Adrenal gland (tissue), 5 donors: ENCODE measurements at regions not wholly inside any gene's neighbourhood (a gene's known extent, or its start where the extent isn't known, plus 50 kb on each side); places are given as distances from the start of the nearest gene placed in this dataset.

Experiments
- CTCF ChIP-seq, 6 experiments: fragments of 450-650 bp in 4 of 6; fragments of 200-600 bp in 2 of 6; sonication (generic) in 1 of 6; IDR thresholded peaks; 1 replicate in 5 of 6; 2 replicates in 1 of 6; pipeline versions ENCODE4 v1.5.1 to v1.8.0; 2016 to 2021; ENCODE audit warnings: antibody characterized with exemption in 6 of 6, mild to moderate bottlenecking in 2 of 6, moderate library complexity in 1 of 6
- POLR2A ChIP-seq, 2 donors: fragments of 450-650 bp; IDR thresholded peaks; one replicate each; pipeline ENCODE4 v1.6.1; 2017; ENCODE audit warnings: antibody characterized with exemption in 2 of 2, mild to moderate bottlenecking in 2 of 2, moderate library complexity in 1 of 2
- donor health status: DM: no; HTN: no; CAD: no.

GRCh38 chr14:94697773-94698556 is 71.9 kb downstream of the GSC start:
- TF ChIP-seq POLR2A (IDR thresholded peaks at IDR 0.05), result no peak
- TF ChIP-seq CTCF (IDR thresholded peaks at IDR 0.05), result no peak
